ENCODE measurements at regions not wholly inside any gene's neighbourhood (a gene's known extent, or its start where the extent isn't known, plus 50 kb on each side); places are given as distances from the start of the nearest gene placed in this dataset.

GRCh38 chr5:30524428-30524827 lies 669.1 kb upstream of the CDH6 start:
- TF ChIP-seq CTCF (IDR thresholded peaks at IDR 0.05) (no peak), POLR2A (IDR thresholded peaks at IDR 0.05) (no peak)
